22Rv1 (cell line): ENCODE measurements at regions not wholly inside any gene's neighbourhood (a gene's known extent, or its start where the extent isn't known, plus 50 kb on each side); places are given as distances from the start of the nearest gene placed in this dataset.

Source experiments
- H3K27ac ChIP-seq: fragments of 450-650 bp; 2 replicates; pipeline ENCODE4 v1.5.1; 2017
- CTCF ChIP-seq: fragments of 450-650 bp; IDR thresholded peaks from 2 replicates; pipeline ENCODE4 v1.5.1; 2017; ENCODE audit warnings: mild to moderate bottlenecking
- ZFX ChIP-seq: fragments of 450-650 bp; IDR thresholded peaks from 2 replicates; pipeline ENCODE4 v1.6.1; 2017; ENCODE audit warnings: antibody characterized with exemption, borderline replicate concordance

GRCh38 chr18:55663891-55664290 lies 75.9 kb upstream of the TCF4 start:
- TF ChIP-seq CTCF (no peak), ZFX (no peak)
- no peak overlapping the region for H3K27ac ChIP-seq

DNA sequence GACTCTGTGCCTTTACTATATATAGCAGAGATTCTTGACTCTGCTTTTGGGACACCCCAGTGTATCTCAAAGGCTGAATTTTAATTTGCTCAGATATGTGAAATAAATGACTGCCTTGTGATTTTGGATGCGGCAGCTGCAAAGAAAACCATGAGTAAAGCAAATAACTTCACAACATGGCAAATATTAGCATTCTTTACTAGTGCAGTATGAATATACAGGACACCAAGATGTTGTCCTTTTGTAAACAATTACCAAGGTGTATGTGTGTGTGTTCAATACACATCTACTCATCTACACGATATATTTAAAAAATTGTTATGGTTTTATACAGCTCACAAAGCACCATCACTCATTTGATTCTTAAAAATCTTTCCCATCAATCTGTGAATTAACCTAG lies 70.6 kb upstream of the TCF4 start:
- TF ChIP-seq CTCF (no peak), ZFX (no peak)
- 0 out of 2 replicates have a peak overlapping the region, but pooled peaks have one; percentile 10 for H3K27ac ChIP-seq

- TF ChIP-seq CTCF (no peak), ZFX (no peak)
- 0 out of 2 replicates have a peak overlapping the region, but pooled peaks have one; percentile 10 for H3K27ac ChIP-seq
Measured at GRCh38 chr18:55657572-55658331, 69.8 kb upstream of the TCF4 start.

GRCh38 chr18:55654986-55655385 lies 67.0 kb upstream of the TCF4 start:
- TF ChIP-seq ZFX (no peak), CTCF (no peak)
- H3K27ac ChIP-seq, result no peak overlapping the region

DNA sequence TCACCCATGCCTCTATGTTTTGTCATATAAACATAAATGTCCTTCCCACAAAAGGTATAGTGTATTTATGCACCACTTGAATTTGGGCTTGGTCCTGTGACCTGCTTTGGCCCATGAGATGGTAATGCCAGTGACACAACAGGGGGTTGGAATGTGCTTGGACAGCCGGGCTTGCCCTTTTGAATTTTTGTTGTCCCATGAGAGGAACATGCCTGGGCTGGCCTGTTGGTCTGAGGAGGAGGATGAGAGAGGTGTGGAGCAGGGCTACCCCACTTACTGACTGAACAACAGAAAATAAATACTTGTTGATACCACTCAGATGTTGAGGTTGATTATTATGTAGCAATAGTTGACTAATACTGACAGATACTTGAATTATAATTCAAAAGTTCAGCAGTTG lies 63.2 kb upstream of the TCF4 start:
- H3K27ac ChIP-seq, result no peak overlapping the region
- TF ChIP-seq CTCF (no peak), ZFX (no peak)

GRCh38 chr18:55650363-55650870 lies 62.4 kb upstream of the TCF4 start:
- no peak for TF ChIP-seq CTCF
- H3K27ac ChIP-seq, result no peak overlapping the region

GRCh38 chr18:55647331-55647730 lies 59.3 kb upstream of the TCF4 start:
- TF ChIP-seq CTCF (no peak), ZFX (no peak)
- no peak overlapping the region for H3K27ac ChIP-seq
